Activated CD8-positive, alpha-beta T cell treated with anti-CD3 and anti-CD28 coated beads for 36 hours (primary cell): ENCODE measurements at regions not wholly inside any gene's neighbourhood (a gene's known extent, or its start where the extent isn't known, plus 50 kb on each side); places are given as distances from the start of the nearest gene placed in this dataset.
A peak's percentile ranks its signal among the peaks of the same experiment; 100 is the strongest.

Source experiments
- ATAC-seq: fragments of 200-7000 bp; cut with Tn5 transposase; one replicate; pipeline ENCODE4 v1.10.0; 2021; ENCODE audit warnings: mild to moderate bottlenecking, moderate library complexity
- CTCF ChIA-PET: fragments of 350-600 bp; sonication (Branson Sonifier 250); formaldehyde crosslinking; loops from one replicate; lab custom pipeline; 2021; ENCODE audit warnings: antibody characterized with exemption; lab: Charles Lee
- POLR2A ChIA-PET: fragments of 350-600 bp; sonication (Branson Sonifier 250); formaldehyde crosslinking; loops from one replicate; lab custom pipeline; 2021; ENCODE audit warnings: antibody characterized with exemption; lab: Charles Lee
- DNase-seq: peaks from one replicate; pipeline ENCODE4 v3.0.0-alpha.2; 2020
- H3K27ac Mint-ChIP-seq: one replicate; pipeline ENCODE4 v1.8.0; 2021; ENCODE audit warnings: mild to moderate bottlenecking, mixed read lengths
- H3K27me3 Mint-ChIP-seq: one replicate; pipeline ENCODE4 v1.8.0; 2021; ENCODE audit warnings: mixed read lengths
- H3K36me3 Mint-ChIP-seq: one replicate; pipeline ENCODE4 v1.8.0; 2021; ENCODE audit warnings: low read depth, mixed read lengths
- H3K4me1 Mint-ChIP-seq: one replicate; pipeline ENCODE4 v1.8.0; 2021; ENCODE audit warnings: low read depth, mixed read lengths
- H3K4me3 Mint-ChIP-seq: one replicate; pipeline ENCODE4 v1.8.0; 2021; ENCODE audit warnings: mild to moderate bottlenecking, moderate library complexity, mixed read lengths
- H3K9me3 Mint-ChIP-seq: one replicate; pipeline ENCODE4 v1.8.0; 2021; ENCODE audit warnings: mixed read lengths
- intact Hi-C: fragments of 100-400 bp; cut with micrococcal nuclease; formaldehyde crosslinking; loops from one replicate; pipeline ENCODE4 v1.10.0; 2022
- TF ChIP-seq, protein P1 (sequence below): fragments of 200-600 bp; IDR thresholded peaks from one replicate; pipeline ENCODE4 v1.8.0; 2022; ENCODE audit warnings: antibody characterized with exemption, mild to moderate bottlenecking

GRCh38 chrX:9269134-9269533, 195.7 kb upstream of the TBL1X start:
- Mint-ChIP-seq H3K9me3 (peaks cover 1% of the 10 kb centered on the region), H3K27me3 (no peaks in the 10 kb centered on the region), H3K4me3 (no peak overlapping the region), H3K4me1 (no peaks in the 10 kb centered on the region), H3K27ac (no peak overlapping the region), H3K36me3 (no peaks in the 10 kb centered on the region)
- ATAC-seq: no peak
- TF ChIP-seq, protein P1, sequence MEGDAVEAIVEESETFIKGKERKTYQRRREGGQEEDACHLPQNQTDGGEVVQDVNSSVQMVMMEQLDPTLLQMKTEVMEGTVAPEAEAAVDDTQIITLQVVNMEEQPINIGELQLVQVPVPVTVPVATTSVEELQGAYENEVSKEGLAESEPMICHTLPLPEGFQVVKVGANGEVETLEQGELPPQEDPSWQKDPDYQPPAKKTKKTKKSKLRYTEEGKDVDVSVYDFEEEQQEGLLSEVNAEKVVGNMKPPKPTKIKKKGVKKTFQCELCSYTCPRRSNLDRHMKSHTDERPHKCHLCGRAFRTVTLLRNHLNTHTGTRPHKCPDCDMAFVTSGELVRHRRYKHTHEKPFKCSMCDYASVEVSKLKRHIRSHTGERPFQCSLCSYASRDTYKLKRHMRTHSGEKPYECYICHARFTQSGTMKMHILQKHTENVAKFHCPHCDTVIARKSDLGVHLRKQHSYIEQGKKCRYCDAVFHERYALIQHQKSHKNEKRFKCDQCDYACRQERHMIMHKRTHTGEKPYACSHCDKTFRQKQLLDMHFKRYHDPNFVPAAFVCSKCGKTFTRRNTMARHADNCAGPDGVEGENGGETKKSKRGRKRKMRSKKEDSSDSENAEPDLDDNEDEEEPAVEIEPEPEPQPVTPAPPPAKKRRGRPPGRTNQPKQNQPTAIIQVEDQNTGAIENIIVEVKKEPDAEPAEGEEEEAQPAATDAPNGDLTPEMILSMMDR: no peak
- DNase-seq: no peak
- POLR2A ChIA-PET: no interaction called here
- intact Hi-C loops: no loop called here
- CTCF ChIA-PET: no interaction called here

- CTCF ChIA-PET: interaction anchor here (1.5 kb wide), 1 partner anchor 10 kb away, joined by 3 read pairs; no protein-coding TSS in a partner anchor
- no peaks in the 10 kb centered on the region for H3K4me1 Mint-ChIP-seq
Observed at GRCh38 chrX:9271789-9272525, 192.9 kb upstream of the TBL1X start.

DNA sequence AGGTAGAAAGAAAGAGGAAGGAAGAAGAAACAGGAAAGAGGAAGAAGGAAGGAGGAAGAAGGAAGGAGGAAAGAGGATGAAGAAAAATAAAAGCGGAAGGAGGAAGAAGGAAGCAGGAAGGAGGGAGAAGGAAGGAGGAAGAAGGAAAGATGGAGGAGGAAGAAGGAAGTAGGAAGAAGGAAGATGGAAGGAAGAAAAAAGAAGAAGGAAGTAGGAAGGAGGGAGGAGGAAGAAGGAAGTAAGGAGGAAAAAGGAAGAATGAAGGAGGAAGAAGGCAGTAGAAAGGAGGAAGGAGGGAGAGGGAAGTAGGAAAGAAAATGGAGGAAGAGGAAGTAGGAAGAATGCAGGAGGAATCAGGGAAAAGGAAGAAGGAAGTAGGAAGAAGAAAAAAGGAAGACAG, 191.1 kb upstream of the TBL1X start:
- Mint-ChIP-seq H3K4me1 (peaks cover 1% of the 10 kb centered on the region), H3K27me3 (no peaks in the 10 kb centered on the region), H3K27ac (no peak overlapping the region), H3K9me3 (peaks cover 3% of the 10 kb centered on the region), H3K4me3 (no peak overlapping the region), H3K36me3 (no peaks in the 10 kb centered on the region)
- ATAC-seq (no peak), DNase-seq (no peak)
- ChIA-PET CTCF (no interaction called here), POLR2A (no interaction called here)
- intact Hi-C loops: no loop called here
- TF ChIP-seq, protein P1: no peak

More at GRCh38 chrX:9271789-9272525, 192.9 kb upstream of the TBL1X start:
- Mint-ChIP-seq H3K9me3 (peaks cover 1% of the 10 kb centered on the region), H3K4me3 (no peak overlapping the region), H3K27me3 (no peaks in the 10 kb centered on the region), H3K36me3 (no peaks in the 10 kb centered on the region), H3K27ac (no peak overlapping the region)
- DNase-seq: no peak
- TF ChIP-seq, protein P1: no peak
- POLR2A ChIA-PET: no interaction called here
- ATAC-seq: no peak
- intact Hi-C loops: no loop called here

DNA sequence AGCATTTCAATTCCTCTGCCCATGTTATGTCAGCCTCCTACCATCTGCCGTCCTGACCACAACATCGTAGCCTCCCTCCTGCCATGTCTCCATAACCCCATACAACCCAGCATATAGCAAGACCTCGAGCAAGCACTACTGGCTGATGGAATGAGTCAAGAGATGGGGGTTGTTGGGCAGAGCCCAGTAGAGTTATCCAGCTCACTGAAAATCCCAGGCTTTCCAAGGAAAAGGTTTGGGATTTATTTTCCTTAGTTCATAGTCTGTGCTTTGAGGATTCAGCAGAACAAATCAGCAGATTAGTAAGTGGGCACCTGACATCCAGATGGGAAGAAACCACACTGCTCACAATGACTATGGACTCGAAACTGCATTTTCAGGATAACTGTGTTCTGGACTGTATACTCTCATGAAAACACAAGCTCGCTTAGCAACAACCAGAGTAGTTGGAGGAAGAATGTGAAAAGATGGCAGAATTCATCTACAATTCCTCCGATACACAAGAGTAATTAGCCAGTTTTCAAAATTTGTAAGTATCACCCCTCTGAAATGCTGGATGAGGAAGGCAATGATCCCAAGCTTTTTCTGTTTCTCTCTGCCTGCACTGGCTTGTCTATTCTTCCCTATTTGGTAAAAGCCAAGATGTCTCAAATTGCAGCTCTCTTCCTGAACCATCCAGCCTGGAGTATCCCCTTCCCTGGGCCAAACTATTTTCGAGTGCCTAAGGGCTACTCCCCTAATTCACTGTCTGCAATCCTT, 186.2 kb upstream of the TBL1X start:
- H3K9me3 Mint-ChIP-seq: peaks cover 2% of the 10 kb centered on the region
- H3K36me3 Mint-ChIP-seq: no peaks in the 10 kb centered on the region
- POLR2A ChIA-PET: no interaction called here
- ATAC-seq: no peak
- no peak for DNase-seq
- CTCF ChIA-PET: no interaction called here
- peaks cover 23% of the 10 kb centered on the region for H3K4me1 Mint-ChIP-seq
- TF ChIP-seq, protein P1: no peak
- peak overlapping the region; percentile 49 for H3K27ac Mint-ChIP-seq
- H3K27me3 Mint-ChIP-seq: no peaks in the 10 kb centered on the region
- intact Hi-C loops: no loop called here
- H3K4me3 Mint-ChIP-seq: peak overlapping the region; percentile 10

GRCh38 chrX:9279234-9279544, 185.7 kb upstream of the TBL1X start:
- H3K36me3 Mint-ChIP-seq: no peaks in the 10 kb centered on the region
- intact Hi-C loops: no loop called here
- TF ChIP-seq, protein P1: no peak
- H3K4me1 Mint-ChIP-seq: peaks cover 25% of the 10 kb centered on the region
- ATAC-seq: peak; percentile 55
- no peaks in the 10 kb centered on the region for H3K27me3 Mint-ChIP-seq
- H3K9me3 Mint-ChIP-seq: peaks cover 2% of the 10 kb centered on the region
- peak overlapping the region; percentile 49 for H3K27ac Mint-ChIP-seq
- DNase-seq: no peak
- POLR2A ChIA-PET: no interaction called here
- H3K4me3 Mint-ChIP-seq: peak overlapping the region; percentile 10
- CTCF ChIA-PET: no interaction called here
